Amniotic epithelial cell (primary cell): ENCODE measurements at regions not wholly inside any gene's neighbourhood (a gene's known extent, or its start where the extent isn't known, plus 50 kb on each side); places are given as distances from the start of the nearest gene placed in this dataset.
"Not testable (repeated sequence)": the region's sequence is repeated elsewhere in the genome, so short reads cannot be mapped to it uniquely, and the experiment has no call there.

ENCODE experiments used
- DNase-seq: peaks from one replicate; pipeline ENCODE4 v3.0.0-alpha.2; 2010; ENCODE audit warnings: low read depth

- no peak for DNase-seq
Measured at GRCh38 chr10:64426745-64427144, 905.5 kb downstream of the REEP3 start.

GRCh38 chr10:64430690-64431323 lies 909.6 kb downstream of the REEP3 start:
- no peak for DNase-seq

- not testable (repeated sequence) for DNase-seq
Measured at GRCh38 chr10:64441872-64442271, 920.7 kb downstream of the REEP3 start.

DNA sequence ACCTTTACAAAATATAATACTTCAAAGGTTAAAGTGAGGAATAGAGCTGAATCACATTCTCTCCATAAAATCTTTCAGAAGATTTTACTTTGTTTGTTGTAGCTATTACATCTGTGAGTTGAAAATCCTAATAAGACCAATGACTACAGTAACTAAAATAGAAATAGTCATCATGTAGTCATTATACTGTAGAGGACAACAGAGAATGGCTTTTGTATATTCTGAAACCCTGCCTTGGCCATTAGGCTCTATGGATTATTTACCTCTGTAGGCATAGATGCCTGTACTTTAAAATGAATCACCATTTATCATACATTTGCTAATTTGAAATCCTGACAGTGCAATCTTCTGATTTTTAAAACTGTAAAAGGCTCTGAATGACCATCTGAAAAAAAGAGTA lies 923.0 kb downstream of the REEP3 start:
- no peak for DNase-seq

DNA sequence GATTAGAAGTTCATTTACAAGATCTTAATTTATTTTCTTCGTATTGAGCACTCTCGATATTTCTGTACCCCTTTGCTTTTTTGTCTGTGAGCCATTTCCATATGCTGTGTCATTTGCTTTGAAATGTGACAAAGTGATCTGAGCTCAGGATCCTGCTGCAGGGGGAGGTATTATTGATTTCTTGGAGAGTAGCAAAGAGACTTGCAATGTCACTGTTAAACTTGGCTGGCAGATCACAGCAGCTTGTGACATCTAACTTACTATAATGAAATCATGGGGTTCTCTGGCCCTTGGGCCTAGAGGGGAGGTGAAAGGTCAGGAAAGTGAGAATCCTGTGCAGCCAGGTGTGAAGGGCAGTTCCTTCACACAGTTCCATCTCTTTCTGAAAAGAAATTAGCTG lies 923.4 kb downstream of the REEP3 start:
- DNase-seq: no peak

DNA sequence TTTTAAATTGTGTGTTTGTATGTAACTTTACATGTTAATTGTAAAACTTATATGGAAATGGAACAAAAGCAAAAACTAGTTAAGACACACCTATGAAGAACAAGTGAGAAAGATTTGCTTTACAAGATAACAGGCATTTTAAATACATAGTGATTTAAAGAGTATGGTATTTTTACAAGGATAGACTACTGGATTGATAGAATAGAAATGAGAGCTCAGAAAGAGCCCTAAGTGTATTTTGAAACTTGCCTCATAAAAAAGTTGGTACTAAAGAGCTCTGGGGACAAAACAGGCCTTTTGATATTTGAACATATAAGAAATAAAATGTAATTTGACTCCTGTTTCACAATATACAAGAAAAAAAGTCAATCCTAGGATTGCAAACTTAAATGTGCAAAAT lies 928.4 kb downstream of the REEP3 start:
- no peak for DNase-seq

- no peak for DNase-seq
Measured at GRCh38 chr10:64450312-64450711, 929.1 kb downstream of the REEP3 start.

DNA sequence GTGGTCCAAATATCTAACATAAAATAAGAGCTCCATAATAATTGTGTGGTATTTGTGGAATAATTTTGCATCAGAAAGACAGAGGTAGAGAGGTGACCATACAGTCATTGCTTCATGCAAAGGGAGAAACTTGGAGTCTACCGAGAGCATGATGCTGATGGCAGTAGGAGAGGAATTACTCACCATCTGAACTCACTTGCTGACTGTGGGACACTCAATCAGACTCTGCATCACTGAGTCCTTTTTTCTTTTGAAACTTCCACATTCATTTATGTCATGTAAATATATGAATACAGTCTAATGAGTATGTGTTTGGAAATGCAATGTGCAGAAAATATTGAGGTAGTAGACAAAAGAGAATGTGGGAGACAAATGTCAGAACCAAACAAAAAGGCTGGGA lies 933.8 kb downstream of the REEP3 start:
- DNase-seq: no peak

GRCh38 chr10:64458306-64458705 lies 937.1 kb downstream of the REEP3 start:
- DNase-seq: no peak

DNA sequence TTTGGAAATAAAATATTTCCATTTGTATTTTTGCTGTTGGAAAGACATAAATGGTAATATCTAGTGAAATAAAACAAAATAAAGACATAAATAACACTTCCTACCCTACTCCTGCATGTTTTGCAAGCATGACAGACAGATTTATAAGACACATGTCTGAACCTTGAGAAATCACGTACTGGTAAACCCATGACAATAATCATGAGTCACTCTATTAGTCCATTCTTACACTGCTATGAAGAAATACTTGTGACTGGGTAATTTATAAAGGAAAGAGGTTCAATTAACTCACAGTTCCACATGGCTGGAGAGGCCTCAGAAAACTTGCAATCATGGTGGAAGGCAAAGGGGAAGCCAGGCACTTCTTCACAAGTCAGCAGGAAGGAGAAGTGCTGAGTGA lies 942.2 kb downstream of the REEP3 start:
- DNase-seq: no peak

DNA sequence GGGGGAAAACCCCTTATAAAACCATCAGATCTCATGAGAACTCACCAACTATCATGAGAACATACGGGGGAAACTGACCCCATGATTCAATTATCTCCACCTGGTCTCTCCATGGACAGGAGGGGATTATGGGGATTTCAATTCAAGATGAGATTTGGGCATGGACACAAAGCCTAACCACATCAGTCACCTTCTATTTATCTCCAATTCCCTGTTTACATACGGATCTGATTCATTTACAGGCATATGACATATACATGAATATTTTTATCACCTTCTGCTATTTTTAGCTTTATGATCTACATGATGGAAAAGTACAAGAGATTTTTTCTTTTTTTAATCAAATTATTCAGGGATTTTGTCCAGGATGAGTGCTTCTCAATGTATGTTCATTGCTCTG lies 944.5 kb downstream of the REEP3 start:
- no peak for DNase-seq

GRCh38 chr10:64468219-64468618 lies 947.0 kb downstream of the REEP3 start:
- DNase-seq: no peak

DNA sequence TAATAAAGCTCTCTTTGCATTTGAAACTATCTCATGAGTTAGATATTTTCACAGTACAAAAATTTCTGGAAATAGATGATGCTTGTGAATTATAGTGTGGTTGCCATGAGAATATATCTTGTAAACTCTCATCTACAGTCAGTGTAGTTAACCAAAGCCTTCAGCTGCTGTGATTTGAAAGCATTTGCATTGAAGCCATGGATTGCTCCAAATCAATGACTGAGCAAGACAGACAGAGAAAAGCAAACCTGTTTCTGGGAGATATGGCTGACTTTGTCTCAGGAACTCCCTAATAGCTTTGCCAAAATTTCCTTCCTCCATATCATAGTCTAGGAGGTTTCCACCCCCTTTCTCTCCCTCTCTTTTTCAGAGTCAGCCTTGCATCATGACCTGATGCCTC lies 955.3 kb downstream of the REEP3 start:
- no peak for DNase-seq

DNA sequence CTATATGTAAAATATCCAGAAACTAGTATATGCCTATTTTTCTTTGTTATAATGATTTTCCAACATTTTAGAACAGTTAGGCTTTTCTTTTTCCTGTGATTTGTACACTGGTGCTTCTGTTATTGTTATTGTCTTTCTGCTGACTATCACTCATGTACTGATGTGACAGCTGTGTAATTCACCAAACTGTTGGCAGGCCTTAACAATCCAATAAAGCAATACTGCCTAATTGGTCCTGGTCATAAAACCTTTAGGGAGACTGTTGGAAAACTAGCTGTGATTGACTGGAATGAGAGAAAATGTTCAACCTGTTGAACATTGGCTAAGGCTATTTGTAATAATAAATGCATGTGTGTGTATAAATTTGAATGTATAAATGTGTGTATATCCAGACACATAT lies 956.6 kb downstream of the REEP3 start:
- no peak for DNase-seq

GRCh38 chr10:64484811-64485330 lies 963.7 kb downstream of the REEP3 start:
- no peak for DNase-seq

DNA sequence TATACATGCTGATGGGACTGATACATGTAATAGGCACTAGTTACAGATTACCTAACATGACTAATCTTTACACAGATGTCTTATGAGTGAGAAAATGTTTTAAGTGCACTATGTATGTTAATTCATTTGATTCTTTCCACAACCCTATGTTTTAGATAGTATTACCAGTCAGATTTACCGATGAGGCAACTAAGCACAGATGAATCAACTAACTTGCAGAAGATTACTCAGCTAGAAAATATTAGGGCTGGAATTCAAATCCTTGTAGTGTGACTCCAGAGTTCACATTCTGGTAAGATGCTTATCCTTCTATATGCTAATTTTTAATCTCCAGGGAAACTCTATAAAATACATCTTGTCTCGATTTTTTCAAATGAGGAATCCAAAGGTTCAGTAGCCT lies 964.9 kb downstream of the REEP3 start:
- DNase-seq: no peak

DNA sequence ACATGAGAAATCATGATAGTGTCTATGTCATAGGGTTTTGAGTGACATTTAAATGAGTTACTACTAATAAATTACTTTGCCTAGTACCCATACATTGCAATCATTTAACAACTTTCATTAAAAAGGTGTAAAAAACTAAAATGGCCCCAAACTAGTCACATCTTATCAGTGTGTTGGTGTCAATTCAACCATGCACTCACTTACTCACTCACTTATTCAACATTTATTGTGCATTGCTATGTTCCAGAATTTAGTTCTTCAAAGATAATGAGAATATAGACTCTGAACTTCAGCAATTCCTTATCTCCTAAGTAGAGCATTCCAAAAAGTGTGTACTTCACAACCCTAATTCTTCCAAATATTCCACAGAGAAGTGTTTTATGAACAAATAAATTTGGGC lies 965.7 kb downstream of the REEP3 start:
- no peak for DNase-seq

- no peak for DNase-seq
Measured at GRCh38 chr10:64494901-64495300, 973.7 kb downstream of the REEP3 start.

DNA sequence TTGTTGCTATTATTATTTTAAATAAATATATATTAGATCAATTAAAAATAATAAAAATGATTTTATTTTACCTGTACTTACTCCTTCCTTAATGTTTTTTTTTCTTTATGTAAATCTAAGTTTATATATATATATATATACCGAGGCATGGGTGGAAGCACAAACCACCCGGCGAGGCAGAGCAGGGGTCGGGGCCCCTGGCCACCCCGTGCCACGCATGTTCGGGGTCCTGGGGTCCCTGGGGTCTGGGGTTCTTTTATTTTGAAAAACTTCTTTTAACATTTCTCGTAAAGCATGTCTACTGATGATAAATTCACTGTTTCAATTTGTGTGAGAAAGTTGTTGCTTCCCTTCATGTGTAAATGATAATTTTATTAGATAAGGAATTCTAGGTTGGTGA lies 976.1 kb downstream of the REEP3 start:
- DNase-seq: no peak

GRCh38 chr10:64501807-64502206 lies 980.6 kb downstream of the REEP3 start:
- no peak for DNase-seq

DNA sequence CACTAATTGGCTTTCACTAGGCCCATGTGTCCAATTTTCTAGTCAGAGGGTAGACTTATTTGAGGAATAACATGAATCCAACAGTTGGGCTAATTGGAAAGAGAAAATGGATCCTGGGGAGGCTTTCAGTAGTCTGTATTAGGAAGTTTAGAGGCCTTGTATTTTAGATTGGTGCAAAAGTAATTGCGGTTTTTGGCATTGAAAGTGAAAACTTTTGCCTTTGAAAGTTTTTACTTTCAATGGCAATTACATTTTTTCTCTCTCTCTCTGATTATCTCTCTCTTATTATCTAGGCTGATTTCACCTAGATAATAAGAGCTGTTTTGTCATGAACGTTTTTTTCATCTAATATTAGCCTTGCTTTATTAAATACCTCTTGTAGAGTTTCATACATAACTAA lies 981.7 kb downstream of the REEP3 start:
- no peak for DNase-seq

- DNase-seq: no peak
Measured at GRCh38 chr10:64503429-64503828, 982.2 kb downstream of the REEP3 start.

DNA sequence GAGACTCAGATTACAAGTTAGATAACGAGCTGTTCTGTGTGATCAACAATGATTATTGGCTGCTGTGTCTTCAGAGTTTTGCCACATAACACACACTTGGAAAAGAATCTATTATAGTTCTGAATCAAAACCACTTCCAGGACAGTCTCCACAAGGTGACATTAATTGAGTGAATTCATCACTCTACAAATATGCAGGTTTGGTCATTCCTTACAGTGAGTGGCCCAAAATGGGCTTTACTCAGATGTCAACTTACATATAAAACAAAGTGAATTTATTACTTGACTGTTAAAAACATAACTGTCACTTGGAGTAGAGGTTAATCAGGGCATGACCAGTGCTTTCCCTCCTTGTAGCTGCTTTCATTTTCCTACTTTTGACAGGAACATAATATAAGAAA lies 984.3 kb downstream of the REEP3 start:
- DNase-seq: no peak

GRCh38 chr10:64506963-64507362 lies 985.8 kb downstream of the REEP3 start:
- DNase-seq: no peak

DNA sequence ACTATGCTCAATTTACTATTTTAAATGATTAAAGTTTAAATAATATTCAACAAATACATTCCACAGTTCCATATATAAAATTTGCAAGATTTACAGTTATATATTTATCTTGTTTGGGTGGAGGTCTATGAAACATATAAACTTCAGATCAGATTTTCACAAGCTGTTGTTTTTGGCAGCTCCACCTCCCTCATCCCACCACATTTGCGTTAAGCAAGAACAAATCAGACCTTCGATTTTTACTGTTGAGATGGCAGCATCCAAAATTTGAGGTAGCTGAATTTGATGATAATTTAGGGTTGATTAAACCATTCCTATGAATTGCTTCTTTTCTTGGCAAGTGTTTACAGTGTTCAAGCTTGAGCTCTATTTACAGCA lies 986.4 kb downstream of the REEP3 start:
- no peak for DNase-seq
